ENCODE measurements at regions not wholly inside any gene's neighbourhood (a gene's known extent, or its start where the extent isn't known, plus 50 kb on each side); places are given as distances from the start of the nearest gene placed in this dataset.
"Not testable (repeated sequence)": the region's sequence is repeated elsewhere in the genome, so short reads cannot be mapped to it uniquely, and the experiment has no call there.

- CTCF ChIA-PET, result no interaction called here
These were observed 595.9 kb downstream of the DTWD2 start for GRCh38 chr5:118392491-118392890.

DNA sequence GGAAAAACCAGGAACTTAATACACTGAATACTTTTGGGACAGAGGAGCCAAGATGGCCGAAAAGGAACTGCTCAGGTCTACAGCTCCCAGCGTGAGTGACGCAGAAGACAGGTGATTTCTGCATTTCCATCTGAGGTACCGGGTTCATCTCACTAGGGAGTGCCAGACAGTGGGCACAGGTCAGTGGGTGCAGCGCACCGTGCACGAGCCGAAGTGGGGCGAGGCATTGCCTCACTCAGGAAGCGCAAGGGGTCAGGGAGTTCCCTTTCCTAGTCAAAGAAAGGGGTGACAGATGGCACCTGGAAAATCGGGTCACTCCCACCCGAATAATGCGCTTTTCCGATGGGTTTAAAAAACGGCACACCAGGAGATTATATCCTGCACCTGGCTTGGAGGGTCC is 605.4 kb downstream of the DTWD2 start:
- intact Hi-C loops (cut with micrococcal nuclease; ENCODE audit: unreplicated experiment); H3K36me3 Mint-ChIP-seq (ENCODE audit: insufficient read depth, unreplicated experiment): not testable (repeated sequence)

More at GRCh38 chr5:118392491-118392890, 595.9 kb downstream of the DTWD2 start:
- no peak overlapping the region for H3K4me3 Mint-ChIP-seq (ENCODE audit: low read depth, unreplicated experiment)
- intact Hi-C loops (cut with micrococcal nuclease; ENCODE audit: unreplicated experiment), result no loop called here
- no peak for DNase-seq
- H3K36me3 Mint-ChIP-seq (ENCODE audit: insufficient read depth, unreplicated experiment), result no peaks in the 10 kb centered on the region
- no peaks in the 10 kb centered on the region for H3K27me3 Mint-ChIP-seq (ENCODE audit: unreplicated experiment)
- H3K9me3 Mint-ChIP-seq (ENCODE audit: low read depth, unreplicated experiment), result peaks cover 14% of the 10 kb centered on the region
- TF ChIP-seq CTCF (IDR thresholded peaks at IDR 0.05; ENCODE audit: unreplicated experiment), result no peak
- H3K4me1 Mint-ChIP-seq (ENCODE audit: low read depth, unreplicated experiment), result no peaks in the 10 kb centered on the region
- no peak overlapping the region for H3K27ac Mint-ChIP-seq (ENCODE audit: unreplicated experiment)
- BruUV-seq (replicated peaks), result no TSS peak

GRCh38 chr5:118379470-118379869 is 608.9 kb downstream of the DTWD2 start:
- no peak for TF ChIP-seq CTCF (IDR thresholded peaks at IDR 0.05; ENCODE audit: unreplicated experiment)
- no peaks in the 10 kb centered on the region for H3K4me1 Mint-ChIP-seq (ENCODE audit: low read depth, unreplicated experiment)
- CTCF ChIA-PET, result no interaction called here

More for the DNA sequence above, 605.4 kb downstream of the DTWD2 start:
- H3K27me3 Mint-ChIP-seq (ENCODE audit: unreplicated experiment); BruUV-seq (replicated peaks); H3K4me3 Mint-ChIP-seq (ENCODE audit: low read depth, unreplicated experiment); CTCF ChIA-PET; H3K27ac Mint-ChIP-seq (ENCODE audit: unreplicated experiment); DNase-seq; H3K4me1 Mint-ChIP-seq (ENCODE audit: low read depth, unreplicated experiment): not testable (repeated sequence)
- H3K9me3 Mint-ChIP-seq (ENCODE audit: low read depth, unreplicated experiment), result peaks cover 16% of the 10 kb centered on the region

GRCh38 chr5:118378959-118379358 is 609.4 kb downstream of the DTWD2 start:
- intact Hi-C loops (cut with micrococcal nuclease; ENCODE audit: unreplicated experiment), result no loop called here
- CTCF ChIA-PET, result no interaction called here
- BruUV-seq (replicated peaks), result no TSS peak

More at GRCh38 chr5:118379470-118379869, 608.9 kb downstream of the DTWD2 start:
- Mint-ChIP-seq H3K36me3 (ENCODE audit: insufficient read depth, unreplicated experiment) (no peaks in the 10 kb centered on the region), H3K27ac (ENCODE audit: unreplicated experiment) (no peak overlapping the region), H3K4me3 (ENCODE audit: low read depth, unreplicated experiment) (no peak overlapping the region), H3K9me3 (ENCODE audit: low read depth, unreplicated experiment) (peaks cover 21% of the 10 kb centered on the region), H3K27me3 (ENCODE audit: unreplicated experiment) (no peaks in the 10 kb centered on the region)
- intact Hi-C loops (cut with micrococcal nuclease; ENCODE audit: unreplicated experiment), result no loop called here
- DNase-seq, result no peak
- BruUV-seq (replicated peaks), result no TSS peak

More at GRCh38 chr5:118378959-118379358, 609.4 kb downstream of the DTWD2 start:
- Mint-ChIP-seq H3K4me1 (ENCODE audit: low read depth, unreplicated experiment) (no peaks in the 10 kb centered on the region), H3K27ac (ENCODE audit: unreplicated experiment) (no peak overlapping the region), H3K36me3 (ENCODE audit: insufficient read depth, unreplicated experiment) (no peaks in the 10 kb centered on the region), H3K9me3 (ENCODE audit: low read depth, unreplicated experiment) (peaks cover 21% of the 10 kb centered on the region), H3K27me3 (ENCODE audit: unreplicated experiment) (no peaks in the 10 kb centered on the region), H3K4me3 (ENCODE audit: low read depth, unreplicated experiment) (no peak overlapping the region)
- no peak for DNase-seq
- TF ChIP-seq CTCF (IDR thresholded peaks at IDR 0.05; ENCODE audit: unreplicated experiment), result no peak
